GM21528 (cell line): ENCODE measurements at regions not wholly inside any gene's neighbourhood (a gene's known extent, or its start where the extent isn't known, plus 50 kb on each side); places are given as distances from the start of the nearest gene placed in this dataset.
"Not testable (repeated sequence)": the region's sequence is repeated elsewhere in the genome, so short reads cannot be mapped to it uniquely, and the experiment has no call there.

Source experiments
- ATAC-seq: cut with Tn5 transposase; IDR thresholded peaks from one replicate; pipeline ENCODE4 v1.9.1; 2021; ENCODE audit warnings: mild to moderate bottlenecking, moderate library complexity; ENCODE audit not compliant: unreplicated experiment, low FRiP score

DNA sequence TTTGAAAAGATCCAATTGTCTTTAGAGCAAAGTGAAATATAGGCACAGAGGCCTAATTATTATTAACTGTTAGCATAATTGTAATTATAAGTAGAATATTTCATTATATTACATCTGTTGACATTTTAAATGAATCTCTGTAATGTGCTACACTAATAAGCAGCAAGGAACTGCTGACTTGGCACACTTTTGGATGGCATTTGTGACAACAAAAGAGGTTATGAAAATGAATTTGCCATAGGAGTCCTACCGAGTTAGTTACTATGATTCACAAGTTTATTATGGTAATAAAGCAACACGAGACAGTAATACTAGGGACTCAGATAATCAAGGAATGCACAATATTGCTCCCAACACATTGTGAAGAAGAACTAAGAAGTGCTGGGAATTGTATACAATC, 213.8 kb upstream of the PCDH9 start:
- no peak for ATAC-seq

DNA sequence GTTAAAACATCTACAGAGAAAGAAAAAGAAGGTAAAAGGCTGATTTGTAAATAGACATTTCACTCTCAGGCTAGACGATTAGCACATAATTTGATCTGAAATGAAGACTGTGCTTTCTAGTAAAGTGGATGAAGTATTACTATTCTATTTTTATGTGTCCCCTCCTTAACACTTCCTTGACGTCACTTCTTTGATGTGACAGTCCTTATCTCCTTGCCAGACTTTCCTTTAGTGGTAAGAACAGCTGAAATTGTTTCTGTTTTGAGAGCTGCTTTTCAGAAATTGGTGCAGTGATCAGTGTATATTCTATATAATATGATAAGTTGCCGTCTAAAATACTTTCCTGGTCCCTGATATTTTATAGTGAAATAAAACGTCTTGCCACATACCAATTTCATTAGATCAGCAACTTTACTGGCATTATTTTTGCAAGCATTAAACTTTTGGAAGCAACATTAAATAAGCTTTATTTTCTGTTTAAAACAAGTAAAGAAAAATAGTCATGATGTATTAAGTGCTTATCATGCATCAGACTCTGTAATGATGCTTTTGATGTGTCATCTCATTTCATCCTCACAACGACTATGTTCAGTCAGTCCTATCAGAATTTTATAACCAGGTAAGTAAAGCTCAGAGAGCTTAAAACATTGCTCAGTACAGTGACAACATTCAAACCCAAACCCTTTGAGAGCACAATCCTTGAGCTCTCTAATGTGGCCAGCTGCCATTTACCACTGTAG, 210.3 kb upstream of the PCDH9 start:
- ATAC-seq = no peak

DNA sequence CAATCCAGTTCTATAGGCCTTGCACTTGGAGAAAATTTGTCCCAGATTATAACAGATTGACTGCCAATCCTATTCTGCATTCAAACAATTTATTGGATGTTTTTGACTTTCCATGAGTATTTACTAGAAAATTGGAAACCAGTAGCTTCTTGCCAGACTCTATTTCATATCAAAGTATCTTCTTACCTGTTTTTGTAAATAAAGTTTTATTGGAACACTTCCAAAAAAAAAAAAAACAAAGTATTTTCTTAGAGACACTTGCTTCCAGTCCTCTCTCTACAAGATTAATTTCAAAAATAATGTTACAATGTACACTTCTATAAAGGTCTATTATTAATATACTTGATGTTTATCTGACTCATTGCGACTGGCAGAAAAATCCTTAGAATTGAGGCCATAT, 209.2 kb upstream of the PCDH9 start:
- ATAC-seq = no peak

DNA sequence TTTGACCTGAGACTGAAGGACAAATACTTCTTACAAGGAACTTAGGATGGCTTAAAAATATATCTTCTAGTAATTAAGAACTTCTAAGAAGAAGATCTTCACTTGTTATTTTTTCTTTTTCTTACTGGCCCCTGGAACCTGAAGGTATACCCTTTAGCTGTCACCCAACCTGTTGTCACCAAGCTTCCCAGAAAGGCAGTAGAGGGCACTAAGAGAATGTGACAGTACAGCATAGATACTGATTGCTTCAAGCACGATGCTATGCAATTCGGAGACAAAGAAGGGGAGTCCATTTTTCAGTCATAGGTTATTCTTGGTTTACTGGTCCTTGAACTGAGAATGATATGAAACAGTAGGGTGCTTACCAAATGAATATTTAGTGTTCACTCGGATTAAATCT, 208.3 kb upstream of the PCDH9 start:
- ATAC-seq = no peak

DNA sequence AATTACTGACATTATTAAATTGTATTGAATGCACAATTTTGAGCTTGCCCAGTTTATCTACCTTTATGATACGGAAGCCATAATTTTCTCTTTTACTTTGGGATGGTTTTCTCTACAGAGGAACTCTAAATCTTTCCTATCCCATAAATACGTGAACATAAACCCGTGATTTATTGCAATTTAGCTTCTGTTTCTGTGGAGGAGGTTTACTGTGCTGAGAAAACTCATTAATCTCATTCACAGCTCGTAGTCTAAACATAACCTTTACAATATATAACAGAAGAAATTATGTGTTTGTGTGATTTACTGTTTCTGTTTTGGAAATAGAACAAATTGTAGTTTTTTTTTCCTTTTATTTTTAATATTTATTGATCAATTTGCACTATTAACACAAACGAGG, 207.1 kb upstream of the PCDH9 start:
- ATAC-seq = no peak

DNA sequence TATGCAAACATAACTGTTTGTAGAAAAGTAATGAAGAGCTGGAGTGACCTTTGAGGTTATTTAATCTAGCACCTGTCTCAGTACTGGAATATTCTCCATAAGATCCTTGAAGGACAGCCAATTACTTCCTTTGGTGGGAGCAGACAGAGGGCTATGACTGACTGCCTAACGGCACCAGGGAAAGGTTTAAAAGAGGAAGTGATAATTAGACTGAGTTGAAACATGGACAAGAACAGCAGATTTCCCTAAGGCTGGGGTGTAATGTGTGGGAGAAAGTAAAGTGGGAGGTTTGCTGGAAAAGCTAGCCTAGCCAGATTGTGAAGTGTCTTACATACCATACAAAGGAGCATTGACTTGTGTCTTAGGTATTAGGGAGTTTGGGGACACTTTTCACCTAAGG, 191.3 kb upstream of the PCDH9 start:
- no peak for ATAC-seq

DNA sequence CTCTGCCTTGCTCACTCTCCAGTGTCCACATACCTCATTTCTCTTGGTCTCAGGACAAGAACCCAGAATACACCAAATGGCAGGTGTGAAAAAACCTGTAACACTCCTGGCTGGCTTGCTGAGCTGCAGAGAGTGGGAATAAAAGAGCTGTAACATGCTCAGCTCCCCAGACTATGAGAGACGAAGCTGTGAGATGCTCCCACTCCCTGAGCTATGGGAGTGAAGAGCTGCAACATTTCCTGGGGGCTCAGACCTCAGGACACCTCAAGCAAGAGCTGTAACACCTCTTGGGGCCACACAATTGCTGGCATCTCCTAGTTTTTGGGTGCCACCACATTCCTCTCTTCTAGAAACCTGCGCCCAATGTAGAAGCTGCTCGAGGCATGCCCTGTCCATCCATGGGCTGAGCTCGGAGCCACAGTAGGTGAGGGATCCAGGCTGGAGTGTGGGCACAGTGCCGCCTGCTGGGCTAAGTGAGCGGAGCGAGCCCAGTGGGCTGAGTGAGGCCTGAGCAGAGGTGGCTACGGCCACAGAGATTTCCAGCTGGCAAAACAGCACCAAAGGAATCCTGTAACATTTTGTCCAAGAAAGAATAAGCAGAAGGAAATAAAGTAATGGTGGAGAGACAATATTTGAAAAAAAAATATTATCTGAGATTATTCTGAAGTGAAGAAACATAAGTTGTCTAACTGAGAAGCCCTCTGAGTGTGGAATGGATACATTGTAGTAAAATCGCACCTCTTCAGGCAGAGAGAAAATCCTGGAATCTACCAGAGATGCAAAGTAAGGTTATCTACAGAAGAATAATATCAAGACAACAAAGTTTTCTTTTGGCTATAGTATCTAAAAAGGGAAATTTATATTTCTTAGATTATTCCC, 186.2 kb upstream of the PCDH9 start:
- no peak for ATAC-seq

DNA sequence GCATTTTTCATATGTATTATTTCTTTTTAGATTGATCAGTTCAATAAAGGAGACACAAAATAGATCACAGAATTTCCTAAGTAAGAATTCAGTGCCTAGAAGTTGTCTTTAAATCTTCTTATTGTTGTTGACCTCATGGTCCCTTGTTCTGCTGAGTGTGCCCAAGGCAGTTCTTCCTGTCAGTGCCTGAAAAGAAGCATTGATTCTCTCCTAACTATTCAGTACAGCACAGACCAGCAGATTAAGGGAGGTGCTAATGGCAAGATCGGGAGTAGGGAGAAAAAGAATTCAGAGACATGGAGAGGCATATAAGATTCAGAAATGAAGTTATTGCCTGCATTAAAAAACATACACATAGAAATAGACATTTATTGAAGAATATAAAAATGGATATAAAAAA, 180.5 kb upstream of the PCDH9 start:
- ATAC-seq = no peak

DNA sequence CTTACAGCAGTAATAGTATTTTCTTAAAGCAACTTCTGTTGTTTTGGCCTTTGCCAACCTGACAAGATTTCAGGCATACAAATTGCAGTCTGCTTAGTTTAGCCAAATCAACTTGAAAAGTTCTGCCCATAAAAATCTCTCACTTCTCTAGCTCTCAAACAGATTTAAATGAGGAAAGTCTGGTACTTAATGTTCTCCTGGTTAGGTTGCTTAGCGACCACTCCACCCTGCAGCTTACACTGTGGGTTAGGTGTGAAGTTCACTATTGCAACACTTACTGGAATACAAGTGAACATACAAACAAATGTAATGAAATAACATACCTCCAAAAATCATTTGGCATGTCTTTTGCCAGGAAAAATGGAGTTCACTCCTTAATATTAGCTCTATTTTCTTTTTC, 178.7 kb upstream of the PCDH9 start:
- ATAC-seq = no peak

DNA sequence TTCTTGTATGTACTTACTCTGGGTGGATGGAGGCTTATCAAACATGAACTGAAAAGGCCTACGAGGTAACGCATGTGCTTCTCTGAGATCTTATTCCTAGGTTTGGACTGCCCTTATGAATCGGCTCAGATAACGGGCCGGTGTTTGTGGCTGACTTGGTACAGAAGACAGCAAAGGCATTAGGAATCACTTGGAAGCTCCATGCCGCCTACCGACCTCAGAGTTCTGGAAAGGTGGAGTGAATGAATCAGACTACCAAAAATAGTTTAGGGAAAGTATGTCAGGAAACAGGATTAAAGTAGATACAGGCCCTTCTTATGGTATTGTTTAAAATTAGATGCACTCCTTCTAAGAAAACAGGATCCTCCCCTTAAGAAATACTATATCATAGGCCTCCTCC, 172.4 kb upstream of the PCDH9 start:
- ATAC-seq = no peak

DNA sequence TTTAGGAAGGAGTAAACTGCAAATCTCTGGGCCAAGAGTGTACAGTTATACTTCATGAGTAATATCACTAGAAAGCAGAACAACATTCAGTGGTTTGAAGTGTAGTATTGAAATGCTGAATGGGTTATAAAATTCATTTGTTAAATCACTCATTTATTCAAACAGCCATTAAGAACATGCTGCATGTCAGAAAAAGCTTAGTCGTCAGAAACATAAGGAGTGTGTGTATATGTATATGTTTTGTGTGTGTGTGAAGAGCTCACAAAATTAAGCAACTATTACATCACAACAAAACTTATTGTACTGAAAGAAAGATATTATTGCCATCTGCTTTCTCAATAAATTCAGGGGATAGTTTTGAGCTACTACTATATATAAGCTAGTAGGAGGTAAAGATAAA, 165.4 kb upstream of the PCDH9 start:
- no peak for ATAC-seq

DNA sequence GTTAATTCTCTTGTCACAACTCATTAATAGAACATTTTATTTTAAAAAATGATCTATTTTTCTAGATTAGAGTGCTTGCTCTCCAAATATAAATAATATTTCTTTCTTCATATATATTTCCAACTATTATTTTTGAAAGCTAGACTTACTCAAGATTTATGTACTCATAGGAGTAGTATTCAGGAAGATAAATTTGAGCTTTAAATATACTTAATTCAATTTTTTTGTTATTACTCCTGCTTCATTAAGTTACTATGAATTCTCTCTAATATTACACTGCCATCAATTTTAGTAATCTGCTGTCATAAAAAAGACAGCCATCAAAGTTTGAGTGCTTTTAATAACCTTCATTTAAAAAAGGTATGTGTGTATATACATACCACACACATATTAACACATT, 161.9 kb upstream of the PCDH9 start:
- ATAC-seq = no peak

DNA sequence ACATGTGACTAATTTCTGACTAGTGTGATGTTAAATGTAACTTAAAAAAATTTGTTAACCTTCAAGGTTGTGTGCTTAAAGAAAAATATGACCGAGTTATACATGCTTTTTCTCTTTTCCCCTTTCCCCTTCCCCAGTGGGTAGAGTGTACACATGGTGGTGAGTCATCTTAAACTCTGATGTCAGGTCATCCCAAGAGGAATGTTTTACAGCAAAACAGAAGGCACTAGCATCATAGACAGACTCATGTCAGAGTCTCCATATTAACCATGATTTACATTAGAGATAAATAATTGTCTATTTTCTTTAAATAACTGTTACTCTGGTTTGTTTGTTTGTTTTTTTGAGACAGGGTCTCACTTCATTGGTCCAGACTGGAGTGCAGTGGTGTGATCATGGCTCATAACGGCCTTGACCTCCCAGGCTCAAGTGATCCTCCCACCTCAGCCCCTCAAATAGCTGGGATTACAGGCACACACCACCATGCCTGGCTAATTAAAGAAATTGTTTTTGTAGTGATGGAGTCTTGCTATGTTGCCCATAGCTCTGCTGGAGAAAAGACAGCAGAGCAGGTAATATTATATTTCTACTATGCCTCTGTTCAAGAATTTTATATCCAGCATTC, 160.4 kb upstream of the PCDH9 start:
- ATAC-seq = no peak

DNA sequence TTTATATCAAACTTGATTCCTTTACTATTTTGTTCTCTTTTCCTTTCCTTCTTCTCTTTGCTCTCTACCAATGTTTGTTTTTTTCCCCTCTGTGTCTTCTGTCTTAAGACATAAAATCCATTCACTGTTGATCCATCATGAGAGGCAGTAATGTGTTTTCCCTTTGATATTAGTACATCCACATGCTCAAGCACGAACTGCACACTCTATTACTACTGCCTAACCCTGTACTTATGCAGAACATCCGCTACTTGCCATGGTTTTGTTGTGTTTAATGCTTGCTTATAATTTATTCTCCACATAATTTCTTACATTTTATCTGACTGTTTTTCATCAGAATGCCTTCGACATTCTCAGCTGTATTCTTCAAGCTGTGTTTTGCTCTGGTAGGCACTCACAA, 159.0 kb upstream of the PCDH9 start:
- no peak for ATAC-seq

DNA sequence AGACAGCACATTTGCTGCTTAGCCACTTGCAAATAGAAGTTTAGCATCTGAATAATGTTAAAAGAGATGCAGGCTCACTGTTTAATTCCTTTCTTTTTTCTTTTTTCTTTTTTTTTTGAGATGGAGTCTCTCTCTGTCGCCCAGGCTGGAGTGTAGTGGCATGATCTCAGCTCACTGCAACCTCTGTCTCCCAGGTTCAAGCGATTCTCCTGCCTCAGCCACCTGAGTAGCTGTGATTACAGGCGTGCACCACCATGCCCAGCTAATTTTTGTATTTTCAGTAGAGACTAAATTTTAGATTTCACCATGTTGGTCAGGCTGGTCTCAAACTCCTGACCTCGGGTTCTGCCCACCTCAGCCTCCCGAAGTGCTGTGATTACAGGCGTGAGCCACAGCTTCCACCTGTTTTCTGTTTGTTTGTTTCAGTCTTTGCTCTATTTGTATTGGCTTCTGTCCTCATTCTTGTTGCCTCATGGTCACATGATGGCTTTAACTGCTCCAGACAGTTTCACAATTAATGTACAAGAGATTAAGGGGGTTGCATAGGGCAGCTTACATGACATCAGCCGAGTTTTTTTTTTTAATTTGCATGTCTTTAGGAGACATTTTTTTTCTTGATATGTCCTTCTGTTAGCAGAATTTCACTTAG, 153.1 kb upstream of the PCDH9 start:
- not testable (repeated sequence) for ATAC-seq

DNA sequence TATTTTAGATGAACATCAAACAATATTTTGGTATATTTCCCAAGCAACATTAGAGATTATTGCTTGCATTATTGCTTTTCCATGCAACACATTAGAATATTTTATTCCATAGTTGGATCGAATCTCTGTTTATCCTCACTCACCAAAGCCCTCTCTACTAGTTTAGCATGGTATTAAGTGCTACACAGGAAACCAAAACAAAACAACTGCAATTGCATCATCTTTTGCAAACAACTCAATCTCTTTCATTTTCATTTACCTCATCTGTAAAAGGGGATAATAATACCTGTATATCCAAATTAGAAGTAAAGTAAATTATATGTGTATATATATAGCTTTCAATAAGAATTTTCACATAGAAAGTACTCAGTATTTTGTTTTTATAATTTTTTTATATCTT, 147.8 kb upstream of the PCDH9 start:
- ATAC-seq = no peak

DNA sequence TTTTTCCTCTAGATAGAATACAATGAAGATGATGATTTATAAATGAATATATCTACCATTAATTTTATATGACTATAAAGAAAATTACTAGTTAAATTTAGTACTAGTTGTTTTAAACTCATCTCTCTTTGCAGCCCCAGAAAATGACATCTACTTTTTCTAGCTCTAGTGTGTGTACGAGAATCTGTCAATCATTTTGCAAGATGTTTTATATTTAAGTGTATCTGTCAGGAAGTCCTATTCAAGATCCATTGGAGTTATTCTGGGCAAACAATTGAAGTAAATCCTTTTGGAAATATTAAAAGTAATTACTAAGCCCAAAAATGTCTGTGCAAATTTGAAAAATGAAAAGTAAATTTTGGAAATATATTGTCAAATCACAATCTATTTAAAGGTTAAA, 144.3 kb upstream of the PCDH9 start:
- no peak for ATAC-seq

DNA sequence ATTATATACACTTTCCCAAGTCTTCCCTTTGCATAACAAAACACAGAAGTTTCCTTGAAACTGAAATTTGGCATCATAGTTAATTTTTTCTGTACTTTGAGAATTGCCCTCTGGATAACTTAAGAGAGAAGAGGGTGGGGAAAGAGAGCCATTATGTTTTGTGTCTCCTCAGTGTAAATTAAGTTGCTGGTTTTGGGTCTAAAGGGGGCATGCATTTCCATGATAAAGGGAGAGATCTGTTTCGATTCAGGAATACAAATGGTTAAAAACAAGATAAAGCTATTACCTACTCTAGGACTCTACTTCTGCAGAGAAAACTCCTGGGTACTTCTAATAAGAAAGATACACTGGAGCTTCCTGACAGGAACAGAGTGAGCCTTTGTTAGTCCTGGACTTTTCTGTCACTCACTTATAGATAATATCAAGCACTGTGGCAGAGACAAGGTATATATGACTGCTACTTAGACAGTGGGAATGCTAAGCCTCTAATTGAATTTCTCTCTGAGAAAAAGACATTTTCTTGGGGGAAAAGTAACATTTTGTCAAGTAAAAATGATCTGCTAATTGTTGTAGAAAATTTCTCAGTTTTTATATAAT, 142.8 kb upstream of the PCDH9 start:
- no peak for ATAC-seq

DNA sequence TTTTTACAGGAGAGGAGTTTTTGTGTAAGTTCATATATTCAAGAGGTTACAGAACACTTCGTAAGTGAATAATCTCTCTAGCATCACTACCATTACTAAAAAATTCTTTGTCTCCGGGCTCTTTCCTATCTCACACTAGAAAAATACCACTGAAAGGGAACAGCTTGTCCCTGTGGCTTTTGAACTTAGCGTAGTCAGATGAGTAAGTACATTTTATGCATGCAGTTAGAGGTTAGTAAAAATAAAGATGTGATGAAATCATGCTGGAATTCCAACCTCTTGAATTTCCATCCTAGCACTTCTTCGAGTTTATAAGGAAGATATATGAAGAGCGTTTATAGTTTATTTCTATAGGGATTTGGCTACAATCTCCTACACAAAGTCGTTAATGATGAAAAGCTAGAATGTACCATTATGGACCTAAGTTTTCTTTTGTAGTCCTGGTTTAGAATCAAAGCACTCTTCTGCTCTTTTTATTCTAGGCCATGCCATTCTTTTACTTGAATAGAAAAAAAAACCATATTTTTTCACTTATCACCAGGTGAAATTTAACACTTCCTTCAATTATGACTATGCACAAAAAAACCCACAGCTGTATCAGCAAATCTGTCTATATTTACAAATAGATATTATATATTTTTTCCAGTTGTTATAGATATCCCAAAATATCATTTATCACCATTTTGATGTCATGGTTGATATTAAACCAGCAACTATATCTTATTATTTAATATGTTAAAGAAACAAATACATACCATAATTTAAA, 139.9 kb upstream of the PCDH9 start:
- no peak for ATAC-seq

DNA sequence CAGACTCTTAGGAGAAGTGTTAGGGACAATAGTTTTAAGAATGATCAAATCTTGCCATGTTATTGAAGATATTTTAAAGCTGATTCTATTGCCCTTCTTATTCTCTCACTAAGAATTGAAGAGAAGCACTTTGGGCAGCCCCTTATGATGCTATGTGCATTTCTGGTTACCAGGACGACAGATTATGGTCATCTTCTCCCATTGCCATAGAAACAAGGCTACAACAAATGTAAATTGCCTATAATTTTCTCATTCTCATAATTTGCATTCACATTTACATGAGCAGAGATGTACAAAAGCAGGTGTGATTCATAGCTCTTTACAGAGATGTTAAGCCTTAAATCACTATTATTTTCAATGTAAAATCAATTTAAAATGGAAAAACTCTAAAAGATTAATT, 137.3 kb upstream of the PCDH9 start:
- ATAC-seq = no peak
